ENCODE measurements at regions not wholly inside any gene's neighbourhood (a gene's known extent, or its start where the extent isn't known, plus 50 kb on each side); places are given as distances from the start of the nearest gene placed in this dataset.
"Not testable (repeated sequence)": the region's sequence is repeated elsewhere in the genome, so short reads cannot be mapped to it uniquely, and the experiment has no call there.

DNA sequence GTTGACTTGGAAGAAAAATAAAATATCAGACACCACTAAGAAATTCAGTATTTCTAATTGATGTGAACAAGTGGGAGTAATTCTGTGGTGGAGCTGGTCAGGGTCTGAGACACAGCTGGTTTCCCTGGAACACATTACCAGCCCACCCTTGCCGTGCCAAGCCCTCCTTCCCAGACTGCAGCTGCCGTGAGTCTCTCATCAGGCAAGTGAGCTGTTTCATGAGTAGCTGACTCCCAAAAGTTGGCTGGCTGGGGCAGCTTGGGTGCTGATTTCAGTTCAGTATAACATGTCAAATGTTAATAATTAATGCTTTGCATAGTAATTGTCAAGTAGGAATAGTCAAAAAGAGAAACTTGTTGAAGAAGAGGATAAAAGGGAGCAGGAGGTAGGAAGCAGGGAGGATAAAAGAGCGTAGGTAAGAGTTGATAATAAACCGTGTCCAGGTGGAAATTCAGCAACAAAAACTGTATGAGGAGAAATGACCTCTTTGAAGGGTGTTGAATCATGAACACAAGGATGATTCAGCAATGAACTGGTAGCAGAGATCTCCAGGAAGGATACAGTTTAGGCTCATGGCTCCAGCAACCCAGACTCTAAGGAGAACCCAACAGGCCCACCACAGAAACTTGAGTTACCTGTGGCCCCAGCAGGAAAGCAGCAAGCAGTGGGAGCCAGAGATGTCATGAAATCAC, 110.9 kb upstream of the SSTR4 start:
- DNase-seq, result no peak

DNA sequence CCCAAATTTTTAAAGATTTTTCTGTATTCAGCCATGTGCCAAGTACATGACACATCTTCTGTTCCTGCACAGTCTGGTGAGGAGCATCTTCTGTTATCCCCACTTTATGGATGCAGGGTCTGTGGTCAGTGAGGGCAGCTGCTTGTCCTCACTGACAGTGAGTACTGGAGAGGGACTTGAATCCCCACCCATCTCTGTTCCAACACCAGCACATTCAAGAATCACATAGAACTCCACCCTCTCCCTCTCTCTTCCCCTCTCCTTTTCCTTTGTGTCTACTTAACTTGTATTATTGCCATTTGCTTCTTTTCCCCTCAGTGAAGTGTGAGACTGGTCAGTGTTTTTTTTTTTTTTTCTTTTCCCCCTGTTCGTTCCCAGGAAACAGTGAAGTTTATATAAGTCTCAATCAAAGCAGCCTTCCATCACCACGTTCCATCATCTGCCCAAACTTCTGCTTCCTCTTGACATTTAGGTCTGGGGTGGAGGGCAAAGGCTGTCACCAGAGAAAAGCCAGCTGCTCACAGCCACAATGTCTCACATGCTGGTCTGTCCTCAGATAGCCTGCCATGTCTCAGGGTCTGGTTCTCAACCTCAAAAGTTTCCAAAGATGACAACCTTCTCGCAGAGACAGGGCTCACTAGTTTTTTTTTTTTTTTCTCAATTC, 110.0 kb upstream of the SSTR4 start:
- no peak for DNase-seq

DNA sequence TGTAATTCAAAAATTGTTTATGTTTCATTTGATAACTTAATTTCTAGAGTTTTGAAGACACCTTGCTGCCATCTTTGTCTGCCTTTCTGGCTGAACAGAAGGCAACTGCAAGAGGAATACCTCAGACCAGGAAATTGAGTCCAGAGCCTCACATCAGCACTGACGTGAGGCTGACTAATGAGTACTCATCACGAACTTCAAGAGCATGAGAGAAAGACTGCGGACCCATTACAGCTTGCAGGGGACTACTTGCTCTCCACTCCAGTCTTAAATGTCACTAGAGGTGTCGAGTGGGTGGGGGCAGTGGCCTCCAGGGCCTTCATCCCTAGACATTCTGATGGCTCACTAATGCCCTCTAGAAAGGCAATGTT, 109.5 kb upstream of the SSTR4 start:
- DNase-seq, result no peak

DNA sequence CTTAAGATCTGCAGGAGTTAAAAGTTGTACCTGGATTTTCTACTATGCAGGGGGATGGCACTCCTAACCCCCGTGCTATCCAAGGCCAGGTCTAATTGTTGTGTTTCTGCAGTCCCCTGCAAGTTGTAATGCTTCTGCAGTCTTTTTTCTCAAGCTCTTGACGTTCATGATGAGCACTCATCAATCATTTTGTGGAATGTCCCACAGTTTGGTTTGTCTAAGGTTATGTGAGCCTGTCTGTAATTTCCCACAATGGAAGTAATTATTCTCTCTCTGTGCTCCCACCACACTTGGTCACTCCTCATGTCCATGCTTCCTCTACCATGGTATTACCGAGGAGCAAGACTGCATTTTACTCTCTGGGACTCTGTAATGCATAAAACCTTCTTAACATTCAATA, 107.6 kb upstream of the SSTR4 start:
- DNase-seq, result no peak

DNA sequence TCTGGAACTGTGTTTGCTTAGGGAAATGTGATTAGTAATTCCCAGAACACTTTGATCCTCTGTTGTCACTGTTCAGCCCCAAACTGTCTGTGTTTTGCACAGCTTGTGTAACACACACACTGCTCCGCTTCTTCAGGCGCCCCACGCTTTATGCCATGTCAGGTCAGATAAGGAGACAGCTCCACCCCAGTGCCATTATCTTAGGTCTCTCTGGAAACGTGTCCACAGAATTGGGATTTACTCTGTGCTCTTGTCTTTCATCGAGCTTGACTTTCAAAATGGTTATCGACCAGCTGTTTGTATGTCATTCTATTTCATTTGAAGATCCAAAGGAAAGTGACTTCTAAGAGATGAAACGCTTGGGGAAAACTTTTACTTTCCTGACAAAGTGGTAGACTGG, 106.4 kb upstream of the SSTR4 start:
- no peak for DNase-seq

DNA sequence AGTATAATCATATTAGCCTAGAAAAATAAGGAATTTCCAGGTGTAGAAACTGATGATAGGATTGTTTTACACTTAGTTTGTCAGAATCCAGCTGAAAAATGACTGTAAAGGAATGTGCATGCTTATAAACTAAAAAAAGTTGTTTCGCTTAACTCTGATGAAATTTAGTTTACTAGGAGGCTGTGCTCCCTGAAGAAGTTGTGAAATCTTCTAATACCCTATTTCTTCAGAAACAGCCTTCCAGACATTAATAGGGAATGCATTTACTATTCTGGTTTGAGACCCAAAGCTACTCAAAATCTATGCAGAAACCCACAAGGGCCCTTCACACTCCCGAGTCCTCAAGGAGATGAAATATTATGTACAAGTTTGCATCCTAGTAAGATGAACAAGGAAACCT, 105.5 kb upstream of the SSTR4 start:
- DNase-seq, result no peak

DNA sequence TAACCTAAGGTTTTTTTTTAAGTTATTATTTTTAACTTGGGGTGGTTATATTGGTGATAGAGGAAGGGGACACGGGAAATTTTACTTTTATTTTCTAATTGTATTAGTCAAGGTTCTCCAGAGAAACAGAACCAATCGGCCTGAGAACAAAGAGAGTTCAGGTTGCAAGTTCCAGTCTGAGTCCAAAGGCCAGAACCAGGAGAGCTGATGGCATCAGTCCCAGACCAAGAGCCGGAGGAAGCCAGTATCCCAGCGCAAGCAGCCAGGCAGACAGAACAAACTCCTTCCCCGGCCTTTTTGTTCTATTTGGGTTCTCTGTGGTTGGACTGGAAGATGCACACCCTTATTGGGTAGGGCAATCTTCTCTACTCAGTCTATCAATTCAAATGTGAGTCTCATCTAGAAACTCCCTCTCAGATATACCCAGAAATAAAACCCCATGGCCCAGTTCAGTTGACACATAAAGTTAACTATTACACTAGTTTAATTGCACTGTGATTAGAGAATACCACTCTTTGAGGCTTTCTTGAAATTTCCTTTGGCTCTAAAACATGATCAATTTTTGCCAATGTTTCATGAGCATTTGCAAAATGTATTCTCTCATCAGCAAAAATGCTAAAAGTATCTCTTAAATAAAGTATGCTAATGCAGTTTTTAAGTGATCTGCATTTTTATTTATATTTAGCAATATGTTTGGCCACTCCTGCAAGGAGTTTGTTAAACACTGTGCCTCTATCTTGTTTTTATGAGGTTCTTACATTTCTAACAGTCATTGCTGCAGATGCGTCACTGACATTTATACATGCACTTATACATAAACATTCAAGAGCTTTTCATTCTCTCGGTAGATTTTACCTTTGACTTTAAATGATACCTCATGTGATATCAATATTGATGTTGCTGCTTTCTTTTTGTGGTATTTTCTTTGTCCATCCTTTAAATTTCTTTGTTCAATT, 103.2 kb upstream of the SSTR4 start:
- no peak for DNase-seq

DNA sequence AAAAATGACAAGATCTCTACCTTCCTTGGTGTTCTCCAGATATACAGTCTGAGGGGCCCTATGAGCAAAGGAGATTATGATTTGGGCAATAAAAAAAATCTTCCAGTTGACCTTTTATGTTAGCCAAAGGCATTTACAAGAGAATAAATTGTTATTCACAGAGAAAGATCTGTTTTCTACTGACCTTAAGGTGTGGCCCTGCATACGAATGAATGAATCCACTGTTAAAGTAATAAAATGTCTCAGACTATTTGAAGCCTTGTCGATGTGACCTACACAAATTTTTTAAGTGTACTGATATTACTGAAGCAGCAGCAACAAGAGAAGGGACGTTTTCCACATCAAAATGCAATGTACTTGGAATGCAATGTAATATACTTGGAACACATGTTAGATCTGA, 95.9 kb upstream of the SSTR4 start:
- no peak for DNase-seq

DNA sequence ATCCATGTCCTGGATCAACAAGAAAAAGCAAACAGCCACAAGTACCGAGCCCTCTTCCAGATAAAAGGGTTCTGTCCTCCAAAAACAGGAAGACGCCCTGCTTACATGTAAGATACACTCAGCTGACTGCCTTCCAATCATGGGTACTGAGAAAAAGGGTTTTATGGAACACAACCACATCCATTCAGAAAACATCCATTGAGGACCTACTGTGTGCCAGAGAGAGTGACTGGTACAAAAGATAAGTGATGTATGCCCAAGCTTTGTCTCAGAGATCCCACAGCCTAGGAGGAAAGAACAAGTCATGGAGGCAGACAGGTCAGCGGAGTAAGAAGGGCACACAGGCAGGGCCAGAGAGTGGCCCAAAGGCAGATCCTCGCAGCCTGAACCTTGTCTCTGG, 94.8 kb upstream of the SSTR4 start:
- no peak for DNase-seq

DNA sequence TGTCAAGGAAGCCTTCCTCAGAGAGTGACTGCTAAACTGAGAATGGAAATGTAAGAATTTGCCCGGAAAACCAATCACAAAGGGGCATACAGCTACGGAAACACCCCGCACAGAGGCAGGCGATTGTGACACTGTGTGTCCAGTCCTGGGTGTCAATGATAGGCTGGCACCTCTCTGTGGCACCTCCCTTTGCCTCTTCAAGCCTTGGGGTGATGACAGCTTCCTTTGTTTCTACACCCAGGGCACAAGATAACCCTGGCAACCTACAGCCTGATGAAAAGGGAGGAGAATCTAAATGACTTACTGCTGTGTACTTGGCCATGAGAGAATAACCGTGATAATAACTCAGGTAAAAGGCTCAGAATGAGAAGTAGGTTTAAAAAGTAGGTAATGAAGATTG, 93.6 kb upstream of the SSTR4 start:
- DNase-seq, result no peak

DNA sequence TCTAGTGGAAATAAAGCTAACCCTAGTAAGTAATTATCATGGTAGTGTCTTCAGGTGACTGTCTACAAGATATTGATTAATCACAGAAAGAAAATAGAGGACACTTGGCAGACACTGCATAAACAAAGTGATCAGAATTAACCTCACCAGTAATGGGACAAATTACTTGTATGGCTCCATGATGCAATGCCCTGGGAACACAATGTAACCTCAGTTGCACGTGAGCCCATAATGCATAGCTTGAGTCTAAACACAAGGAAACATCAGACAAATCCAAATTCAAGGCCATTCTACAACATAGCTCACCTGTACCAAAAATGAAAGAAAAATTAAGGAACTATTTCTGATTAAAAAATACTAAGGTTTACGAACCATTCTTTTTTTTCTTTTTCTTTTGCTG, 92.4 kb upstream of the SSTR4 start:
- DNase-seq, result no peak

DNA sequence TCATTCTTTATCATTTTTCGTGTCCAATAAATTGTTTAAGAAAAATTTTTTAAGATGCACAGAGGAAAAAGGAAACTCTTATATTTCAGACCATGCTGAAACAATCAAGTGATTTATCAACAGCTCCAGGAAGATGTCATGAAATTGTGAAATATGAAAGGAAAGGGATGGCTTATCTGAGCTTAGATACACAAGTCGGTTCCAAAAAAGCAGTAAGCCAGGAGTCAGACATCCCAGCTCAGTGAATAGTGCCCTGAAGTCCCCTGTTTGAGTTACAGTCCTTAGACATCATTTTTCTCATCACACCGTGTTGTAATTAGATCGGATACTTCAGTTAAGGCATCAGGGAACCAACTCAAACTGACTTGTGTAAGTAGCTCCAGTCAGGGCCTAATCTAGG, 91.0 kb upstream of the SSTR4 start:
- no peak for DNase-seq

DNA sequence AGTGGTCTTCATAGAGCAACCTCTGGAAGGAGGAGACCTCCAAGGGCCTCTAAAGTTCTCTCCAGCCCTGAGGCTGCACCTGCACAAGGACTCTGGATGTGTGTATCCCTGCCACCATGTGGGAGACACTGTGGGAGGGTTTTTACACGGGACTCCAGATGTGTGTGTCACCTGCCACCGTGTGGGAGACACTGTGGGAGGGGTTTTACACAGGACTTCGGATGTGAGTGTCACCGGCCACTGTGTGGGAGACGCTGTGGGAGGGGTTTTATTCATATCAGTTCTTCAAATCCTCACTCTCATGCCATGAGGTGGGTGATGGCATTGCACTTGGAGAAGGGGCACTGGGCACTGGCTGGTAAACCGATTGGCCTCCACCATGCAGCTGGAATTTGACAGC, 90.2 kb upstream of the SSTR4 start:
- DNase-seq, result no peak

DNA sequence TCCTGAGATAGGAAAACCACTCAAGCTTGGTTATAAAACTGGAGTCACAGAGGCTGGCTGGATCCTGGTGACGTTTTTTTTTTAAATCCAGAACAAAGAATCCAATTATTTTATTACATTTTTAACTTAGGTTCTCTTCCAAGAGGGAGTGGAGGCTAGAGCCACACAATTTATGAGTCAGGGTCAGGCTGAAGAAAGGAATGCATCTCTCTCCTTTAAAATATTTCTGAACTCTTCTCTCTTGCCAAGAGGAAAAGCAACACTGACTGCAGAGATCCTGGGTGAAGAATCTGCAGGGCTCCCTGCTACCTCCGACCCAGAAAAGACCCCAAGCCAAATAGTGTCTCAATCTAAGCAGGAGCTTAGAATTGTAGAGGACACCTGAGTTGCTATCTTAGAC, 88.5 kb upstream of the SSTR4 start:
- DNase-seq, result no peak

DNA sequence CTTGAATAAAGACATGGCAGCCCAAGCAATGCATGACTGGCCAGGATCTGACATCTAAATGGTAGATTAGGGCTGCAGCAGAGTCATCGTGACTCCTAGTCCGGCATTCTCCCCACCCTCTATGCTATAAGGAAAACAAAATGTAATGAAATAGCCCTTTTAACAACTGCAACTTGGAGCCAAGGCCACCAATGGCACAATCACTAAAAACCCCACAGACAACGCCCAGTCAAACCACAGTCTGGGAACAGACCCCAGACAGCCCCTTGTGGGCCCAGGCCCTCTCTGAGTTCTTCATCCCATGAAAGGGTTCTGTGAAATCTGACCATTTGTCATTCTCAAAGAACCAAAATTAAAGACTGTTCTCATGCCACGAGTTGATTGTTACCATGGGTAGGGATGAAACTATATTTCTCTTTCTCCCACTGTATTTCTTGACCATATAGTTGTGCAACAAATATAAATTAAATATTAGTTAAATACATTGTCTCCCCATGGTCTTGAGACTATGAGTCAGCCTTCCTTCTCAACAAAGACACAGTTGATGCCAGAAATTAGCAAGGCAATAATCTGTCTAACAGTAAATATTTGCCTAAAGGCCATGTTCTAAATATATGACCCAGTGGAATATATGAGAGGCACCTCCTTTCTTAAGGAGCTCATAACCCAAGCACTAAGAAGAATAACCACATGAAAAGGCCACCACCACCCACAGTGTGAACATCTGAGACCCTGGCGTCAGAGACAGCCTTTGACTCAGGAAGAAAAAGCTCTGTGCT, 85.6 kb upstream of the SSTR4 start:
- DNase-seq, result no peak

DNA sequence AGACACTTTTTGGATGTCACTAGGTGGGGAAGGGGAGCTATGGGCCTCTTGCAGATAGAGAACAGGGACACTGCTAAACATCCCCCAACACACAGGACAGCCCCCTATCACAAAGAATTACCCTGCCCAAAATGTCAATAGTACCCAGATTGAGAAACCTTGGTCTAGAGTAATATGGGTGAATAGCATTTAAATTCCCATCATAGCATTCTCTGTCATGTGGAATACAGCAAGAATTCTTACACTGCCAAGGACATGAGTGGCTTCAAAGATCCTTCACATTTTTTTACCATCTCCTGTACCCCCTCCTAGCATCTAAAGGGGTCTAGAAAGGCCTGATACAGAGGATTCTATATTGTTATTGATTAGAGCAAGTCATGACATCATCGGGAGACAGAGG, 83.1 kb upstream of the SSTR4 start:
- DNase-seq, result no peak

DNA sequence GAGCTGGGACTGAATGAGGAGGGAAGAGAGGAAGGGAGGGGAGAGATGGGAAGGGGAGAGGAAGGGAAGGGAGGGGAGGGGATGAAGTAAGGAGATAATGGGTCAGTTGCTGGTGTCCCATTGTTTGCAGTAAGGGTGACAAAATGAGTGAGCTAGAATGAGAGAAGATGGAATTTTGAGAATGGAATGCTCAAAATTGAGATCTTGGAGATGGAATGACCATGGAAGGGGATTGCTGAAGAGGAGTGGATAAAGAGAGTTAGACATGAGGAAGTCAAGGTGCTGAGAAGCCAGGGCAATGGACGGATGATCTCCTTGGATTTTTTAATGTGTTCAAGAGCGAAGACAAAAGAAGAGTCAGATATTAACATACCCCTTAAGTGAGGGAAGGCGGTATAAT, 80.5 kb upstream of the SSTR4 start:
- no peak for DNase-seq

DNA sequence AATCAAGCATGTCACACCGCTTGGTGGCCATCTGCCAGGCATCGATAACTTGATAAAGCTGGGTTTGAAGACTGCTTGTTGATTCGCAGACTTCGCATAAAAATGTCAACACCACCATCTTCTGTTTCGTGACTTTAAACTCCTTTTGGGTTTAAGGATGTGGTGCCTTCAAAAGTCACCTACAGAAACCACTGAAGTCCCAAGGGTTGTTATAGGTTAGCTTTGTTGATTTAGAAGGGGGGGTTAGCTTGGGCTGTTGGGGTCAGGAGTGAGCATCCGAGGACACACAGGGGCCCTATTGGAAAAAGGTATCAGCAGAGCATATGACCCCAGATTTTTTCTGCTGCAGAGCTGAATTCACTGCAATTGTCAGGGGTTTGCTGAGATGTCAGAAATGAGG, 76.7 kb upstream of the SSTR4 start:
- DNase-seq, result no peak

DNA sequence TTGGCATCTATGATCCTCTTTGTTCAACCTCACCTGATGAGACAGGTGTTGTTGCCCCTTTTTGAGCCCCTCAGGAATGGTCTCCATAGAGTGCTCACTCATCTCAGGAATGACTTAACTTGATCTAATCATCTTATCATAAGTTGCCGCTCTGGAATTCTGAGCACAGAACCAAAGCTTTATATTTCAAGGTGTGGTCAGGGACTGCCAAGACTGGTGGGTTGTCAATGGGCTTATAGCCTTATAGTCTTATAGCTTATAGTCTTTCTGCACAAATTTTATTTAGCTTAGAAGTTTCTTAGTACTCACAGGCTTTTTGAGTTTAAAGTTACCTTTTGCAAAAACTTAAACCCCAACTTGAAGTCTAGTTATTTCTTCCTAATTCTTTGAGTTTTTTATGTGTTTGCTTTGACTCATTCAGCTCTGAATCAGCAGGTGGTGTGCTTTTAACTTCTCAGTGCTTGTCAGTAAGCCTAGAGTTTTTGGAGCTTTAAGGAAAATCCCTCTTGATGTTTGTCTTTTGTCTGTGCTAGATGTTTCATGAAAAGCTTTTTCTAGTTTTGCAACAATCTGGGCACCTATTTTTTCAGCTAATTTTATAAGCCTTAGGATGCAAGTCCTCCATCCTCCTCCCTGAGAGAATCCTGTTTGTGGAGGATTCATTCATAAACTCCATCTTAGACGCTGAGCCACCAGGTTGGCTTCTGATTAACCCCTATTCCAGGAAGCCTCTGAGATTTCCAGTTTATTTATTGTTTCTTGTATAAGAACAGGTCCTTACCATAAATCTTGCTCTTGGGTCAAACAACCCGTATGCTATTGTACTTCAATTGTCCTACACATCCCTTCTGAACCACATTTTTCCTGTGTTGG, 72.3 kb upstream of the SSTR4 start:
- DNase-seq, result no peak

DNA sequence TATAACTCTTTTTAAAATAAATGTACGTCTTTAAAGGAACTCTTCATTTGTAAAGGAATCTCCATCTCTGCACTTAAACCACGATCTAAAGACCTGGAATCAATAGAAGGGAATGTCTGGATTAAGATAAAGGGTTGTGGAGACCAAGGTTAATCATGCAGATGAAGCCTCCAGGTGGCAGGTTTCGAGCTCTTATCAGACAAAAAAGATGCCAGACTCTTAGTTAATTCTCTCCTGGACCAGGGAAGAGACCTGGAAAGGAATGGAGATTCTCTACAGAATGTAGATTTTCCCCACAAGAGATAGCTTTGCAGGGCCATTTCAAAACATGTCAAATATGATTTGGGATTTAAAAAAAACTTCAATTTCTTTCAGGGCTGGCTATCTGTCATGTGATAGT, 71.5 kb upstream of the SSTR4 start:
- DNase-seq, result no peak

DNA sequence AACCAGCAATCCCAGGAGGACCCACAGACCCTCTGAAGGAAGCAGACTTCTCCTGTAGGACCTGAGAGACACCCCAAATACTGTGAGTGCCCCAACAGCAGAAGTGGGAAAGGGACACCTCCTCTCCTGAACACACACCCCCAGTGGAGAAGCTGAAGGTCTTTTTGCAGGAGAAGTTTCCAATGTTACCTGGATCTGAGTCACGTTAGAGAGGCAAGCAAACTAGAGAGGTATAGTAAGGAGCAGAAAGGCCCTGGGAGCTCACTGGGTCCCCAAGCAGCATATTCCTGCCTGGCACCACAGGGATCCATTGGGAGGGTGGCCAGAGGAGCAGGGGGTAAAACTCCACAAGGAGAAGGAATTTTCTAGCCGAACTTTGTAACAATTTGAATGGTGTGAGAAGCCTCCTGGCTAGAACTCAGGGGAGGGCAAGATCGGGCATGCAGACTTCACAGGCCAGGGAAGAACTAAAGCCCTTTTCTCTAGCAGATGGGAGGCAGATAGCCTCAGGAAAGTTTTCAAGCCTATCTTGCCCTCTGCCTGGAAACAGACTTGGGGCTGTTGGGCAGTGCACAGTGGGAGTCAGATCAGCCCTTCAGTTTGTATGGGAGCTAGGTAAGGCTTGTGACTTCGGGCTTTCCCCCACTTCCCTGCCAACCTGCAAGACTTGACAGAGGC, 68.2 kb upstream of the SSTR4 start:
- DNase-seq, result no peak

DNA sequence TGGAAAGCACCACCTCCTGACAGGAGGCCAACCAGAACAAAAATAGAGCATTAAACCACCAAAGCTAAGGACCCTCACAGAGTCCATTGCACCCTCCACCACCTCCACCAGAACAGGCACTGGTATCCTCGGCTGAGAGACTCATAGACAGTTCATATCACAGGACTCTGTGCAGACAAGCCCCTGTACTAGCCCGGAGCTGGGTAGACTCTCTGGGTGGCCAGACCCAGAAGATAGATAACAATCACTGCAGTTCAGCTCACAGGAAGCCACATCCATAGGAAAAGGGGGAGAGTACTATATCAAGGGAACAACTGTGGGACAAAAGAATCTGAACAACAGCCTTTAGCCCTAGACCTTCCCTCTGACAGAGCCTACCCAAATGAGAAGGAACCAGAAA, 67.4 kb upstream of the SSTR4 start:
- not testable (repeated sequence) for DNase-seq
